HG03575 (cell line): ENCODE measurements at regions not wholly inside any gene's neighbourhood (a gene's known extent, or its start where the extent isn't known, plus 50 kb on each side); places are given as distances from the start of the nearest gene placed in this dataset.
A peak's percentile ranks its signal among the peaks of the same experiment; 100 is the strongest.

Experiments
- ATAC-seq: cut with Tn5 transposase; IDR thresholded peaks from one replicate; pipeline ENCODE4 v1.9.1; 2021; ENCODE audit not compliant: unreplicated experiment, insufficient number of reproducible peaks, low FRiP score; ENCODE audit errors: extremely low read depth

GRCh38 chr12:107884769-107885694 is 110.5 kb downstream of the ASCL4 start:
- no peak for ATAC-seq

- ATAC-seq: no peak
These were observed 114.3 kb downstream of the ASCL4 start for GRCh38 chr12:107888789-107889188.

- ATAC-seq: no peak
These were observed 117.5 kb downstream of the ASCL4 start for GRCh38 chr12:107891967-107892366.

- no peak for ATAC-seq
These were observed 120.1 kb downstream of the ASCL4 start for GRCh38 chr12:107894589-107894988.

GRCh38 chr12:107895966-107896365 is 121.5 kb downstream of the ASCL4 start:
- no peak for ATAC-seq

GRCh38 chr12:107900588-107900987 is 126.1 kb downstream of the ASCL4 start:
- no peak for ATAC-seq

- ATAC-seq: peak; percentile 73
These were observed 129.0 kb downstream of the ASCL4 start for GRCh38 chr12:107903341-107904061.

GRCh38 chr12:107906707-107907106 is 132.2 kb downstream of the ASCL4 start:
- ATAC-seq: no peak

GRCh38 chr12:107912421-107913004 is 138.0 kb downstream of the ASCL4 start:
- no peak for ATAC-seq

GRCh38 chr12:107914460-107914977 is 140.0 kb downstream of the ASCL4 start:
- ATAC-seq: no peak

- no peak for ATAC-seq
These were observed 143.7 kb downstream of the ASCL4 start for GRCh38 chr12:107917912-107918800.

GRCh38 chr12:107921062-107921461 is 146.6 kb downstream of the ASCL4 start:
- ATAC-seq: no peak

GRCh38 chr12:107925125-107925524 is 150.6 kb downstream of the ASCL4 start:
- ATAC-seq: no peak

- no peak for ATAC-seq
These were observed 154.9 kb downstream of the ASCL4 start for GRCh38 chr12:107929436-107929835.

GRCh38 chr12:107931761-107932160 is 157.3 kb downstream of the ASCL4 start:
- ATAC-seq: no peak

- no peak for ATAC-seq
These were observed 163.9 kb downstream of the ASCL4 start for GRCh38 chr12:107938446-107938845.

- no peak for ATAC-seq
These were observed 174.0 kb downstream of the ASCL4 start for GRCh38 chr12:107948391-107948945.

GRCh38 chr12:107951024-107951423 is 176.5 kb downstream of the ASCL4 start:
- ATAC-seq: no peak
